ENCODE measurements at regions not wholly inside any gene's neighbourhood (a gene's known extent, or its start where the extent isn't known, plus 50 kb on each side); places are given as distances from the start of the nearest gene placed in this dataset.
"Not testable (repeated sequence)": the region's sequence is repeated elsewhere in the genome, so short reads cannot be mapped to it uniquely, and the experiment has no call there.

GRCh38 chr5:72693546-72694205, 122.8 kb upstream of the TNPO1 start:
- Histone ChIP-seq H3K4me1 (ENCODE audit: control insufficient read depth, insufficient read depth, low read length) (no peaks in the 10 kb centered on the region), H3K4me3 (ENCODE audit: low read depth, low read length) (no peak overlapping the region), H3K9me3 (ENCODE audit: control insufficient read depth, insufficient read depth, low read length) (no peaks in the 10 kb centered on the region), H3K27me3 (ENCODE audit: control insufficient read depth, insufficient read depth, low read length) (no peaks in the 10 kb centered on the region), H3K27ac (ENCODE audit: low read depth, low read length) (no peak overlapping the region), H3K9ac (ENCODE audit: low read depth, low read length) (no peak overlapping the region), H3K36me3 (ENCODE audit: control insufficient read depth, insufficient read depth, low read length) (no peaks in the 10 kb centered on the region)

DNA sequence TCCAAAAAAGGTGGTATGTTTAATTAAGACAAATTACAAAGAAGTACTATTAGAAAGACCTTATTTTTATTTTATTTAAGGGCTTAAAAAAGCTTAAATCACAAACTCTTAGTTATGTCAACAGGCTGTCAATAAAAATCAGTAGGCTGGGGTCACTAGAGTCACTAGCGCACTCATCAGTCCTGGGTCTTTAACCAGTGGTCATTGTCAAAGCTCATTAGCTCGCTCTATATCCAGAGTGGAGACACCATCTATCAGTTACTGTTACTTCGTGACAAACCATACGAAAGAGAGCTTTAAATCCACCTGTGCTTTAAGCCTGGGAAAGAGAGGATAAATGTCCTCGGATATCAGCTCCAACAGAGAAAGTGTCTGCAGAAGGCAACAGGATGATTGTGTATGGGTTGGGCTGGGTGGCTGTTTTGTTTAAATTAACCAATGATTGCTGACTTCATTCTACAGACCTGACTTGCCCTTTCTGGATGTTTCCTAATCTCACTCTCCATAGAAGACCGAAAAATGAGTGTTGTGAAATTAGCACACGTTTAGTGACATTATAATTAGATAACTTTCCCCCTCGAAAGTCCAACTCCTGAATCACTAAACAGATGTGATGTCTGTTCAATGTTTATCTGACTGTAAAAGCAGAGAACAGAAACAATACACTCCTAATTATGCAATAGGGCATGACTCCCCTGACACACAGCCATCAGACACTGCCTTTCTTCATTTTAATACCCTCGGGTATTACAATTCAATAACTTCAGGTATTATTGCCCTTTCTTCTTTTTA, 123.6 kb upstream of the TNPO1 start:
- H3K9ac ChIP-seq (ENCODE audit: low read depth, low read length), result no peak overlapping the region
- no peak overlapping the region for H3K27ac ChIP-seq (ENCODE audit: low read depth, low read length)
- H3K27me3 ChIP-seq (ENCODE audit: control insufficient read depth, insufficient read depth, low read length), result no peaks in the 10 kb centered on the region
- no peak overlapping the region for H3K4me3 ChIP-seq (ENCODE audit: low read depth, low read length)
- H3K36me3 ChIP-seq (ENCODE audit: control insufficient read depth, insufficient read depth, low read length), result no peaks in the 10 kb centered on the region
- no peaks in the 10 kb centered on the region for H3K4me1 ChIP-seq (ENCODE audit: control insufficient read depth, insufficient read depth, low read length)
- no peaks in the 10 kb centered on the region for H3K9me3 ChIP-seq (ENCODE audit: control insufficient read depth, insufficient read depth, low read length)

- Histone ChIP-seq H3K4me1 (ENCODE audit: control insufficient read depth, insufficient read depth, low read length) (no peaks in the 10 kb centered on the region), H3K9ac (ENCODE audit: low read depth, low read length) (no peak overlapping the region), H3K36me3 (ENCODE audit: control insufficient read depth, insufficient read depth, low read length) (no peaks in the 10 kb centered on the region), H3K27ac (ENCODE audit: low read depth, low read length) (no peak overlapping the region), H3K9me3 (ENCODE audit: control insufficient read depth, insufficient read depth, low read length) (no peaks in the 10 kb centered on the region), H3K27me3 (ENCODE audit: control insufficient read depth, insufficient read depth, low read length) (no peaks in the 10 kb centered on the region), H3K4me3 (ENCODE audit: low read depth, low read length) (no peak overlapping the region)
Measured at GRCh38 chr5:72692231-72692637, 124.2 kb upstream of the TNPO1 start.

- no peaks in the 10 kb centered on the region for H3K36me3 ChIP-seq (ENCODE audit: control insufficient read depth, insufficient read depth, low read length)
- H3K4me3 ChIP-seq (ENCODE audit: low read depth, low read length), result no peak overlapping the region
- no peaks in the 10 kb centered on the region for H3K4me1 ChIP-seq (ENCODE audit: control insufficient read depth, insufficient read depth, low read length)
- no peaks in the 10 kb centered on the region for H3K27me3 ChIP-seq (ENCODE audit: control insufficient read depth, insufficient read depth, low read length)
- H3K9me3 ChIP-seq (ENCODE audit: control insufficient read depth, insufficient read depth, low read length), result no peaks in the 10 kb centered on the region
- H3K27ac ChIP-seq (ENCODE audit: low read depth, low read length), result no peak overlapping the region
- H3K9ac ChIP-seq (ENCODE audit: low read depth, low read length), result no peak overlapping the region
Measured at GRCh38 chr5:72691751-72692150, 124.7 kb upstream of the TNPO1 start.

- Histone ChIP-seq H3K4me3 (ENCODE audit: low read depth, low read length) (no peak overlapping the region), H3K27ac (ENCODE audit: low read depth, low read length) (no peak overlapping the region), H3K4me1 (ENCODE audit: control insufficient read depth, insufficient read depth, low read length) (no peaks in the 10 kb centered on the region), H3K27me3 (ENCODE audit: control insufficient read depth, insufficient read depth, low read length) (no peaks in the 10 kb centered on the region), H3K9me3 (ENCODE audit: control insufficient read depth, insufficient read depth, low read length) (no peaks in the 10 kb centered on the region), H3K9ac (ENCODE audit: low read depth, low read length) (no peak overlapping the region), H3K36me3 (ENCODE audit: control insufficient read depth, insufficient read depth, low read length) (no peaks in the 10 kb centered on the region)
Measured at GRCh38 chr5:72688916-72689315, 127.5 kb upstream of the TNPO1 start.

DNA sequence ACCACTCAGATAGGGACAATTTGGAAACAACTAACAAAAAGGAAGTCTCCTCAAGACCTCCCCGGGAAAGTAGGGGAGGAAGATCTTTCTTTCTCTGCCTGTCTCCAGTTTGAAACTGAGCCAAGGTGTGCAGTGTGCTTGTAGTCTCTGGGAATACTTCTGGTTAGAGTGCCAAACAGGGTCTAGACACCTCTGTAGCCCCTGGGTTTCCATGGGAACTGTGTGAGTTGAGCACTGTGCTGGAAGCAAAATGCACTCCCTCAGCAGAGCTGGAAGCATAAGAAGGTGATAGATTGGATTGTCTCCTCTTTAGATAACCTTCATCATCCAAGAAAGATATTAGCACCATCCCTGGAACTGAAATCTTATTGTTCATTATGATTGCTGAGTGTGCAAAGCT, 129.2 kb upstream of the TNPO1 start:
- H3K4me1 ChIP-seq (ENCODE audit: control insufficient read depth, insufficient read depth, low read length), result no peaks in the 10 kb centered on the region
- H3K4me3 ChIP-seq (ENCODE audit: low read depth, low read length), result no peak overlapping the region
- H3K27me3 ChIP-seq (ENCODE audit: control insufficient read depth, insufficient read depth, low read length), result no peaks in the 10 kb centered on the region
- H3K27ac ChIP-seq (ENCODE audit: low read depth, low read length), result no peak overlapping the region
- no peak overlapping the region for H3K9ac ChIP-seq (ENCODE audit: low read depth, low read length)
- H3K36me3 ChIP-seq (ENCODE audit: control insufficient read depth, insufficient read depth, low read length), result no peaks in the 10 kb centered on the region
- H3K9me3 ChIP-seq (ENCODE audit: control insufficient read depth, insufficient read depth, low read length), result no peaks in the 10 kb centered on the region

DNA sequence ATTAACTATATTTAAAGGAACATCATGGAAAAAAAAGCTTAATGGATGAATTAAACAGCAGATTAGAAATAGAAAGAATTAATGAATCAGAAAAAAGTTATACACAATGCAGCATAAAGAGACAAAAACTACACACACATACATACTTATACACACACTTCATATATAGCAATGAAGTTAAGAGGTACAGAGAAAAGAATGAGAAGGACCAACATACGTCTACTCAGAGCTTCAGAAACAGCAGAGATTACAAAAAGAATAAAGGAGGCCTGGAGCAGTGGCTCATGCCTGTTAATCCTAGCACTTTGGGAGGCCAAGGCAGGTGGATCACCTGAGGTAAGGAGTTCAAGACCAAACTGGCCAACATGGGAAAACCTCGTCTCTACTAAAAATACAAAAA, 133.9 kb upstream of the TNPO1 start:
- Histone ChIP-seq H3K27ac (ENCODE audit: low read depth, low read length) (no peak overlapping the region), H3K9me3 (ENCODE audit: control insufficient read depth, insufficient read depth, low read length) (no peaks in the 10 kb centered on the region), H3K4me1 (ENCODE audit: control insufficient read depth, insufficient read depth, low read length) (no peaks in the 10 kb centered on the region), H3K36me3 (ENCODE audit: control insufficient read depth, insufficient read depth, low read length) (no peaks in the 10 kb centered on the region), H3K9ac (ENCODE audit: low read depth, low read length) (no peak overlapping the region), H3K27me3 (ENCODE audit: control insufficient read depth, insufficient read depth, low read length) (no peaks in the 10 kb centered on the region), H3K4me3 (ENCODE audit: low read depth, low read length) (no peak overlapping the region)

- no peak overlapping the region for H3K4me3 ChIP-seq (ENCODE audit: low read depth, low read length)
- no peaks in the 10 kb centered on the region for H3K36me3 ChIP-seq (ENCODE audit: control insufficient read depth, insufficient read depth, low read length)
- no peaks in the 10 kb centered on the region for H3K27me3 ChIP-seq (ENCODE audit: control insufficient read depth, insufficient read depth, low read length)
- H3K9me3 ChIP-seq (ENCODE audit: control insufficient read depth, insufficient read depth, low read length), result no peaks in the 10 kb centered on the region
- no peaks in the 10 kb centered on the region for H3K4me1 ChIP-seq (ENCODE audit: control insufficient read depth, insufficient read depth, low read length)
- H3K9ac ChIP-seq (ENCODE audit: low read depth, low read length), result no peak overlapping the region
- no peak overlapping the region for H3K27ac ChIP-seq (ENCODE audit: low read depth, low read length)
Measured at GRCh38 chr5:72681781-72682180, 134.7 kb upstream of the TNPO1 start.

- H3K36me3 ChIP-seq (ENCODE audit: control insufficient read depth, insufficient read depth, low read length), result no peaks in the 10 kb centered on the region
- H3K9ac ChIP-seq (ENCODE audit: low read depth, low read length), result no peak overlapping the region
- H3K4me1 ChIP-seq (ENCODE audit: control insufficient read depth, insufficient read depth, low read length), result no peaks in the 10 kb centered on the region
- no peak overlapping the region for H3K27ac ChIP-seq (ENCODE audit: low read depth, low read length)
- H3K9me3 ChIP-seq (ENCODE audit: control insufficient read depth, insufficient read depth, low read length), result no peaks in the 10 kb centered on the region
- no peaks in the 10 kb centered on the region for H3K27me3 ChIP-seq (ENCODE audit: control insufficient read depth, insufficient read depth, low read length)
- H3K4me3 ChIP-seq (ENCODE audit: low read depth, low read length), result no peak overlapping the region
Measured at GRCh38 chr5:72677447-72677846, 139.0 kb upstream of the TNPO1 start.

- not testable (repeated sequence) for H3K27ac ChIP-seq (ENCODE audit: low read depth, low read length); H3K9me3 ChIP-seq (ENCODE audit: control insufficient read depth, insufficient read depth, low read length); H3K27me3 ChIP-seq (ENCODE audit: control insufficient read depth, insufficient read depth, low read length); H3K4me1 ChIP-seq (ENCODE audit: control insufficient read depth, insufficient read depth, low read length); H3K36me3 ChIP-seq (ENCODE audit: control insufficient read depth, insufficient read depth, low read length); H3K4me3 ChIP-seq (ENCODE audit: low read depth, low read length); H3K9ac ChIP-seq (ENCODE audit: low read depth, low read length)
Measured at GRCh38 chr5:72676831-72677230, 139.6 kb upstream of the TNPO1 start.

- Histone ChIP-seq H3K27ac (ENCODE audit: low read depth, low read length) (no peak overlapping the region), H3K36me3 (ENCODE audit: control insufficient read depth, insufficient read depth, low read length) (no peaks in the 10 kb centered on the region), H3K9me3 (ENCODE audit: control insufficient read depth, insufficient read depth, low read length) (no peaks in the 10 kb centered on the region)
Measured at GRCh38 chr5:72673623-72674022, 142.8 kb upstream of the TNPO1 start.

More at GRCh38 chr5:72673623-72674022, 142.8 kb upstream of the TNPO1 start:
- Histone ChIP-seq H3K27me3 (ENCODE audit: control insufficient read depth, insufficient read depth, low read length) (no peaks in the 10 kb centered on the region), H3K9ac (ENCODE audit: low read depth, low read length) (no peak overlapping the region), H3K4me1 (ENCODE audit: control insufficient read depth, insufficient read depth, low read length) (no peaks in the 10 kb centered on the region), H3K4me3 (ENCODE audit: low read depth, low read length) (no peak overlapping the region)
